GM23338 (cell line): ENCODE measurements at regions not wholly inside any gene's neighbourhood (a gene's known extent, or its start where the extent isn't known, plus 50 kb on each side); places are given as distances from the start of the nearest gene placed in this dataset.

Source experiments
- CREB1 ChIP-seq: fragments of 250-450 bp; sonication (Bioruptor Pico); IDR thresholded peaks from 2 replicates; pipeline ENCODE4 v1.5.0; 2020; ENCODE audit warnings: low read depth, mild to moderate bottlenecking, moderate library complexity
- CTCF ChIP-seq, 2 experiments: fragments of 200-600 bp in 1 of 2; sonication (generic) in 1 of 2; conservative IDR thresholded peaks; 2 replicates each; pipeline versions ENCODE4 v1.5.1 to v1.6.1; 2016 to 2017; ENCODE audit warnings: antibody characterized with exemption in 2 of 2, low read depth in 2 of 2, mild to moderate bottlenecking in 2 of 2, moderate library complexity in 1 of 2
- ETS1 ChIP-seq: IDR thresholded peaks from 2 replicates; pipeline ENCODE4 v1.6.1; 2016; ENCODE audit warnings: antibody characterized with exemption
- EZH2 ChIP-seq: fragments of 200-600 bp; sonication (generic); IDR thresholded peaks from one replicate; pipeline ENCODE4 v1.8.0; 2017; ENCODE audit warnings: antibody characterized with exemption, mild to moderate bottlenecking, low read depth; ENCODE audit not compliant: unreplicated experiment
- POLR2AphosphoS5 ChIP-seq: IDR thresholded peaks from 2 replicates; pipeline ENCODE4 v1.6.1; 2016; ENCODE audit warnings: antibody characterized with exemption, low read depth
- REST ChIP-seq: IDR thresholded peaks from one replicate; pipeline ENCODE4 v1.6.1; 2018; ENCODE audit warnings: antibody characterized with exemption; ENCODE audit not compliant: unreplicated experiment
- ZNF114 ChIP-seq: fragments of 250-450 bp; sonication (Bioruptor Pico); IDR thresholded peaks from 2 replicates; pipeline ENCODE4 v1.5.0; 2020; ENCODE audit warnings: mild to moderate bottlenecking, moderate library complexity

- TF ChIP-seq CTCF (conservative IDR thresholded peaks at IDR 0.05; ENCODE audit: low read depth in 2 of 2) (no peak), POLR2AphosphoS5 (no peak), ZNF114 (CRISPR knock-in tag) (no peak), EZH2 (no peak), CREB1 (CRISPR knock-in tag) (no peak), ETS1 (no peak), REST (no peak)
Measured at GRCh38 chr6:82525775-82526495, 162.3 kb downstream of the TPBG start.
